ENCODE measurements at regions not wholly inside any gene's neighbourhood (a gene's known extent, or its start where the extent isn't known, plus 50 kb on each side); places are given as distances from the start of the nearest gene placed in this dataset.

- Histone ChIP-seq H3K4me3 (no peak overlapping the region), H3K36me3 (no peaks in the 10 kb centered on the region), H3K27me3 (no peaks in the 10 kb centered on the region), H3K9me3 (no peaks in the 10 kb centered on the region), H3K27ac (no peak overlapping the region), H3K4me1 (no peaks in the 10 kb centered on the region)
- TF ChIP-seq POLR2A (IDR thresholded peaks at IDR 0.05) (no peak), EP300 (IDR thresholded peaks at IDR 0.05) (no peak), POLR2AphosphoS5 (IDR thresholded peaks at IDR 0.05) (no peak), CTCF (IDR thresholded peaks at IDR 0.05) (no peak)
- 86% methylated on average over 1 of the region's 1 CpG for whole genome bisulfite sequencing
- no peak for DNase-seq (ENCODE audit: low spot score in 2 of 2)
These were observed 1198.3 kb upstream of the CDH6 start for GRCh38 chr5:29995154-29995553.

GRCh38 chr5:29994519-29994918 is 1199.0 kb upstream of the CDH6 start:
- WGBS: 50% methylated on average over 3 of the region's 3 CpGs
- Histone ChIP-seq H3K4me1 (no peaks in the 10 kb centered on the region), H3K9me3 (no peaks in the 10 kb centered on the region), H3K27ac (no peak overlapping the region), H3K4me3 (no peak overlapping the region), H3K27me3 (no peaks in the 10 kb centered on the region), H3K36me3 (no peaks in the 10 kb centered on the region)
- DNase-seq (ENCODE audit: low spot score in 2 of 2): no peak
- TF ChIP-seq POLR2A (IDR thresholded peaks at IDR 0.05) (no peak), CTCF (IDR thresholded peaks at IDR 0.05) (no peak), POLR2AphosphoS5 (IDR thresholded peaks at IDR 0.05) (no peak), EP300 (IDR thresholded peaks at IDR 0.05) (no peak)

DNA sequence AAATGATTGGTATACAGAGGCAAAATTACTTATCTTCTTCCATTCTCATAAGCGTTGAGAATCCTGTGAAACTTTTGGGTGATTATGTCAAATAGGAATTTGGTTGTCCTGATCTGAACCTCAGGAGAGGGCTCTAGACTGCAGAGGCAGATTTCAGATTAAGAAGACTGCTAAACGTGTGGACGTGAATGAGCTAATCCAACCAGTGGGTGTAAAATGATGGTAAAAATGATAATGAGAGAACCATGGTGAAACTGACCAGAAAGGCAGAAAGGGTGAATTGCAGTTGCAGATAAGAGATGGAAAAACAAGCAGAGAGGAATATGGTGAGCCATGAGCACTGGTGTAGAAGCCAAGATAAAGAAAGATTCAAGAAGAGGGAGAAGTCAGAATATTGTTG is 1200.2 kb upstream of the CDH6 start:
- 92% methylated on average over 3 of the region's 3 CpGs for WGBS
- H3K9me3 ChIP-seq: no peaks in the 10 kb centered on the region
- no peaks in the 10 kb centered on the region for H3K4me1 ChIP-seq
- no peak for TF ChIP-seq CTCF (IDR thresholded peaks at IDR 0.05)
- no peak for TF ChIP-seq POLR2A (IDR thresholded peaks at IDR 0.05)
- TF ChIP-seq POLR2AphosphoS5 (IDR thresholded peaks at IDR 0.05): no peak
- no peak for TF ChIP-seq EP300 (IDR thresholded peaks at IDR 0.05)
- no peak for DNase-seq (ENCODE audit: low spot score in 2 of 2)
- H3K4me3 ChIP-seq: no peak overlapping the region
- no peaks in the 10 kb centered on the region for H3K27me3 ChIP-seq
- no peaks in the 10 kb centered on the region for H3K36me3 ChIP-seq
- no peak overlapping the region for H3K27ac ChIP-seq

DNA sequence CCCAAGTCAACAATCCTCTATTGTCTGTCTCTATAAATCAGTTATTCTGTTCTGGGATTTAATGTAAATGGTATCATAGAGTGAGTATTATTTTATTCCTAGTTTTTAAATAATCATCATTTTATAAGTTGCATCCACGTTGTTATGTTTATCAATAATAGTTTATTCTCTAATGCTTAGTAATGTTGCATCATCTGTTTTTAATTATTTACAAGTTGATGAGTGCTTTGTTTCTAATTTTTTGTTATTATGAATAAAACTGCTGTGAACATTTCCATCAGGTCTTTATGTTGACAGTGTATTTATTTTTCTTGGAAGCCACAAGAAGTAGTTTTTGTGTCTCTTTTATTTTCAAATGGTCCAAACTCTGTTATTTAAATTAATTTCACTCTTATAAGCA is 1201.2 kb upstream of the CDH6 start:
- TF ChIP-seq EP300 (IDR thresholded peaks at IDR 0.05) (no peak), CTCF (IDR thresholded peaks at IDR 0.05) (no peak), POLR2A (IDR thresholded peaks at IDR 0.05) (no peak), POLR2AphosphoS5 (IDR thresholded peaks at IDR 0.05) (no peak)
- no peak overlapping the region for H3K4me3 ChIP-seq
- H3K27ac ChIP-seq: no peak overlapping the region
- H3K9me3 ChIP-seq: no peaks in the 10 kb centered on the region
- no peaks in the 10 kb centered on the region for H3K4me1 ChIP-seq
- H3K36me3 ChIP-seq: no peaks in the 10 kb centered on the region
- no peak for DNase-seq (ENCODE audit: low spot score in 2 of 2)
- WGBS: 69% methylated on average over 1 of the region's 1 CpG
- no peaks in the 10 kb centered on the region for H3K27me3 ChIP-seq

GRCh38 chr5:29990681-29991080 is 1202.8 kb upstream of the CDH6 start:
- Histone ChIP-seq H3K27me3 (no peaks in the 10 kb centered on the region), H3K36me3 (no peaks in the 10 kb centered on the region), H3K4me1 (no peaks in the 10 kb centered on the region), H3K9me3 (no peaks in the 10 kb centered on the region), H3K4me3 (no peak overlapping the region), H3K27ac (no peak overlapping the region)
- no peak for DNase-seq (ENCODE audit: low spot score in 2 of 2)
- WGBS: 75% methylated on average over 3 of the region's 3 CpGs
- TF ChIP-seq POLR2AphosphoS5 (IDR thresholded peaks at IDR 0.05): no peak
- no peak for TF ChIP-seq POLR2A (IDR thresholded peaks at IDR 0.05)
- no peak for TF ChIP-seq EP300 (IDR thresholded peaks at IDR 0.05)
- no peak for TF ChIP-seq CTCF (IDR thresholded peaks at IDR 0.05)
